WTC11 (cell line): ENCODE measurements at regions not wholly inside any gene's neighbourhood (a gene's known extent, or its start where the extent isn't known, plus 50 kb on each side); places are given as distances from the start of the nearest gene placed in this dataset.

Source experiments
- ATAC-seq: fragments of 200-7000 bp; cut with Tn5 transposase; 2 replicates; pipeline ENCODE4 v1.10.0; 2021; ENCODE audit warnings: mild to moderate bottlenecking, moderate library complexity
- CTCF ChIA-PET: fragments of 300-600 bp; sonication (Branson Sonifier 250); formaldehyde crosslinking; loops from one replicate; lab custom pipeline; 2021; ENCODE audit warnings: antibody characterized with exemption; lab: Charles Lee
- POLR2A ChIA-PET: fragments of 350-600 bp; sonication (Branson Sonifier 250); formaldehyde crosslinking; loops from one replicate; lab custom pipeline; 2021; ENCODE audit warnings: antibody characterized with exemption; lab: Charles Lee
- DNase-seq: peaks from one replicate; pipeline ENCODE4 v3.0.0; 2021; ENCODE audit warnings: low spot score
- H3K27ac Mint-ChIP-seq: 2 replicates; pipeline ENCODE4 v1.8.0; 2021; ENCODE audit warnings: mixed read lengths
- H3K27me3 Mint-ChIP-seq: 2 replicates; pipeline ENCODE4 v1.8.0; 2021; ENCODE audit warnings: low read depth, mild to moderate bottlenecking, moderate library complexity, mixed read lengths
- H3K36me3 Mint-ChIP-seq: 2 replicates; pipeline ENCODE4 v1.8.0; 2021; ENCODE audit warnings: mixed read lengths
- H3K4me1 Mint-ChIP-seq: 2 replicates; pipeline ENCODE4 v1.8.0; 2022; ENCODE audit warnings: mixed read lengths
- H3K4me3 Mint-ChIP-seq: 2 replicates; pipeline ENCODE4 v1.8.0; 2021; ENCODE audit warnings: mild to moderate bottlenecking, moderate library complexity, mixed read lengths
- H3K9me3 Mint-ChIP-seq: 2 replicates; pipeline ENCODE4 v1.8.0; 2021; ENCODE audit warnings: mixed read lengths
- ATF6 ChIP-seq: sonication (generic); formaldehyde crosslinking; IDR thresholded peaks from 2 replicates; pipeline ENCODE4 v1.8.1; 2023; ENCODE audit warnings: mild to moderate bottlenecking, missing genetic modification reagents
- CREB1 ChIP-seq: sonication (generic); formaldehyde crosslinking; IDR thresholded peaks from 2 replicates; pipeline ENCODE4 v1.8.0; 2023; ENCODE audit warnings: mild to moderate bottlenecking, missing genetic modification reagents
- E2F1 ChIP-seq: sonication (generic); formaldehyde crosslinking; IDR thresholded peaks from 2 replicates; pipeline ENCODE4 v1.8.0; 2022; ENCODE audit warnings: mild to moderate bottlenecking, missing genetic modification reagents
- E2F4 ChIP-seq: sonication (generic); formaldehyde crosslinking; IDR thresholded peaks from 2 replicates; pipeline ENCODE4 v1.8.1; 2022; ENCODE audit warnings: low read depth, mild to moderate bottlenecking, moderate library complexity, missing genetic modification reagents, borderline replicate concordance
- E2F5 ChIP-seq: sonication (generic); formaldehyde crosslinking; IDR thresholded peaks from 2 replicates; pipeline ENCODE4 v1.8.1; 2022; ENCODE audit warnings: mild to moderate bottlenecking, moderate library complexity, missing genetic modification reagents
- ERG ChIP-seq: fragments of 250-450 bp; sonication (Bioruptor Pico); IDR thresholded peaks from 2 replicates; pipeline ENCODE4 v1.8.0; 2021; ENCODE audit warnings: mild to moderate bottlenecking
- ESRRA ChIP-seq: sonication (generic); formaldehyde crosslinking; IDR thresholded peaks from 2 replicates; pipeline ENCODE4 v1.8.1; 2022; ENCODE audit warnings: mild to moderate bottlenecking, missing genetic modification reagents, borderline replicate concordance
- FOXJ3 ChIP-seq: sonication (generic); formaldehyde crosslinking; IDR thresholded peaks from 2 replicates; pipeline ENCODE4 v1.9.0; 2021; ENCODE audit warnings: missing genetic modification reagents, mild to moderate bottlenecking, borderline replicate concordance
- GTF2I ChIP-seq: fragments of 250-450 bp; sonication (Bioruptor Pico); conservative IDR thresholded peaks from 2 replicates; pipeline ENCODE4 v1.4.0; 2021; ENCODE audit warnings: mild to moderate bottlenecking
- HMGA2 ChIP-seq: fragments of 250-450 bp; sonication (Bioruptor Pico); IDR thresholded peaks from 2 replicates; pipeline ENCODE4 v1.4.0; 2021; ENCODE audit warnings: mild to moderate bottlenecking, moderate library complexity
- MAX ChIP-seq: sonication (generic); formaldehyde crosslinking; IDR thresholded peaks from 2 replicates; pipeline ENCODE4 v1.8.0; 2022; ENCODE audit warnings: mild to moderate bottlenecking, missing genetic modification reagents
- MLX ChIP-seq: sonication (generic); formaldehyde crosslinking; IDR thresholded peaks from 2 replicates; pipeline ENCODE4 v1.8.1; 2023; ENCODE audit warnings: mild to moderate bottlenecking, missing genetic modification reagents, moderate library complexity
- NR2C2 ChIP-seq: sonication (generic); formaldehyde crosslinking; IDR thresholded peaks from 2 replicates; pipeline ENCODE4 v1.8.0; 2022; ENCODE audit warnings: mild to moderate bottlenecking, missing genetic modification reagents
- OVOL2 ChIP-seq: fragments of 250-450 bp; sonication (Bioruptor Pico); IDR thresholded peaks from 2 replicates; pipeline ENCODE4 v1.9.0; 2021; ENCODE audit warnings: mild to moderate bottlenecking, borderline replicate concordance
- PREB ChIP-seq: sonication (generic); formaldehyde crosslinking; IDR thresholded peaks from 2 replicates; pipeline ENCODE4 v1.8.1; 2022; ENCODE audit warnings: mild to moderate bottlenecking, missing genetic modification reagents, moderate library complexity, borderline replicate concordance
- SOX15 ChIP-seq: fragments of 250-450 bp; sonication (Bioruptor Pico); IDR thresholded peaks from 2 replicates; pipeline ENCODE4 v1.9.0; 2021; ENCODE audit warnings: mild to moderate bottlenecking
- TP53 ChIP-seq: sonication (generic); formaldehyde crosslinking; IDR thresholded peaks from 2 replicates; pipeline ENCODE4 v1.8.1; 2023; ENCODE audit warnings: mild to moderate bottlenecking, missing genetic modification reagents
- ZBTB43 ChIP-seq: sonication (generic); formaldehyde crosslinking; IDR thresholded peaks from 2 replicates; pipeline ENCODE4 v1.8.1; 2023; ENCODE audit warnings: mild to moderate bottlenecking, missing genetic modification reagents
- ZNF219 ChIP-seq: sonication (generic); formaldehyde crosslinking; IDR thresholded peaks from 2 replicates; pipeline ENCODE4 v1.8.0; 2023; ENCODE audit warnings: missing genetic modification reagents, mild to moderate bottlenecking, borderline replicate concordance
- ZNF396 ChIP-seq: fragments of 250-450 bp; sonication (Bioruptor Pico); IDR thresholded peaks from 2 replicates; pipeline ENCODE4 v1.8.0; 2021; ENCODE audit warnings: mild to moderate bottlenecking, moderate library complexity, borderline replicate concordance
- ZSCAN18 ChIP-seq: fragments of 250-450 bp; sonication (Bioruptor Pico); IDR thresholded peaks from 2 replicates; pipeline ENCODE4 v2.1.2; 2022; ENCODE audit warnings: mild to moderate bottlenecking, moderate library complexity

GRCh38 chr12:131530422-131530821, 180.5 kb upstream of the SFSWAP start:
- CTCF ChIA-PET = no interaction called here
- POLR2A ChIA-PET = no interaction called here
- H3K27ac Mint-ChIP-seq = no peak overlapping the region
- no peaks in the 10 kb centered on the region; the same call in 1 of the 2 replicates for H3K27me3 Mint-ChIP-seq
- H3K4me3 Mint-ChIP-seq = no peak overlapping the region
- H3K36me3 Mint-ChIP-seq = no peaks in the 10 kb centered on the region
- H3K9me3 Mint-ChIP-seq = no peaks in the 10 kb centered on the region
- TF ChIP-seq MAX (CRISPR knock-in tag) = no peak
- no peak for DNase-seq
- no peaks in the 10 kb centered on the region; the same call in 1 of the 2 replicates for H3K4me1 Mint-ChIP-seq
- ATAC-seq = no peak

- H3K27ac Mint-ChIP-seq = no peak overlapping the region
- no peaks in the 10 kb centered on the region for H3K27me3 Mint-ChIP-seq
- ATAC-seq (no peak), DNase-seq (no peak)
- no peak overlapping the region for H3K4me3 Mint-ChIP-seq
- TF ChIP-seq PREB (CRISPR knock-in tag) (no peak), ZBTB43 (CRISPR knock-in tag) (no peak), E2F5 (CRISPR knock-in tag) (no peak)
- H3K36me3 Mint-ChIP-seq = no peaks in the 10 kb centered on the region
- ChIA-PET CTCF (no interaction called here), POLR2A (no interaction called here)
- no peaks in the 10 kb centered on the region for H3K9me3 Mint-ChIP-seq
- H3K4me1 Mint-ChIP-seq = no peaks in the 10 kb centered on the region; the same call in 1 of the 2 replicates
These were observed 177.8 kb upstream of the SFSWAP start for GRCh38 chr12:131533139-131533538.

- DNase-seq (no peak), ATAC-seq (no peak)
- no peaks in the 10 kb centered on the region for H3K27me3 Mint-ChIP-seq
- peaks cover 2% of the 10 kb centered on the region; the same call in 1 of the 2 replicates for H3K36me3 Mint-ChIP-seq
- ChIA-PET CTCF (interaction anchor here (0.5 kb wide), 1 partner anchor 700 kb away, joined by 4 read pairs; no protein-coding TSS in a partner anchor), POLR2A (no interaction called here)
- H3K4me3 Mint-ChIP-seq = no peak overlapping the region
- no peaks in the 10 kb centered on the region; the same call in 1 of the 2 replicates for H3K4me1 Mint-ChIP-seq
- TF ChIP-seq CREB1 (CRISPR knock-in tag) (no peak), ZNF219 (CRISPR knock-in tag) (no peak), MLX (no peak), ERG (CRISPR knock-in tag) (no peak), NR2C2 (CRISPR knock-in tag) (no peak), GTF2I (CRISPR knock-in tag) (no peak), ATF6 (CRISPR knock-in tag) (no peak), FOXJ3 (CRISPR knock-in tag) (no peak), ZSCAN18 (CRISPR knock-in tag) (no peak), ESRRA (no peak), TP53 (no peak), SOX15 (no peak), E2F4 (CRISPR knock-in tag) (no peak), ZNF396 (CRISPR knock-in tag) (no peak), E2F1 (no peak), OVOL2 (CRISPR knock-in tag) (no peak), HMGA2 (CRISPR knock-in tag) (no peak)
- H3K9me3 Mint-ChIP-seq = peaks cover 5% of the 10 kb centered on the region
- H3K27ac Mint-ChIP-seq = no peak overlapping the region
These were observed 175.1 kb upstream of the SFSWAP start for GRCh38 chr12:131535779-131536178.
